MG63 (cell line): ENCODE measurements at regions not wholly inside any gene's neighbourhood (a gene's known extent, or its start where the extent isn't known, plus 50 kb on each side); places are given as distances from the start of the nearest gene placed in this dataset.

Source experiments
- DNase-seq: peaks from one replicate; pipeline ENCODE4 v3.0.0-alpha.2; 2020
- H3K27me3 ChIP-seq: fragments of 250-450 bp; sonication (Bioruptor Pico); 2 replicates; pipeline ENCODE4 v1.5.1; 2020; ENCODE audit warnings: mild to moderate bottlenecking, moderate library complexity
- H3K36me3 ChIP-seq: fragments of 250-450 bp; sonication (Bioruptor Pico); 2 replicates; pipeline ENCODE4 v1.5.1; 2020; ENCODE audit warnings: mild to moderate bottlenecking, moderate library complexity
- H3K4me3 ChIP-seq: fragments of 250-450 bp; sonication (Bioruptor Pico); 2 replicates; pipeline ENCODE4 v1.5.1; 2020; ENCODE audit warnings: mild to moderate bottlenecking, moderate library complexity
- H3K9me3 ChIP-seq: fragments of 250-450 bp; sonication (Bioruptor Pico); 2 replicates; pipeline ENCODE4 v1.5.1; 2020; ENCODE audit warnings: mild to moderate bottlenecking, moderate library complexity

- Histone ChIP-seq H3K9me3 (no peaks in the 10 kb centered on the region), H3K27me3 (no peaks in the 10 kb centered on the region), H3K36me3 (no peaks in the 10 kb centered on the region), H3K4me3 (no peak overlapping the region)
- no peak for DNase-seq
Observed at GRCh38 chr19:28504727-28505126, 708.2 kb downstream of the UQCRFS1 start.

GRCh38 chr19:28504139-28504538, 708.8 kb downstream of the UQCRFS1 start:
- DNase-seq: no peak
- H3K27me3 ChIP-seq: no peaks in the 10 kb centered on the region
- no peak overlapping the region for H3K4me3 ChIP-seq
- H3K9me3 ChIP-seq: no peaks in the 10 kb centered on the region
- H3K36me3 ChIP-seq: no peaks in the 10 kb centered on the region

GRCh38 chr19:28502879-28503734, 709.8 kb downstream of the UQCRFS1 start:
- Histone ChIP-seq H3K27me3 (no peaks in the 10 kb centered on the region), H3K9me3 (no peaks in the 10 kb centered on the region), H3K36me3 (no peaks in the 10 kb centered on the region), H3K4me3 (no peak overlapping the region)
- no peak for DNase-seq

- DNase-seq: no peak
- H3K36me3 ChIP-seq: no peaks in the 10 kb centered on the region
- no peaks in the 10 kb centered on the region for H3K27me3 ChIP-seq
- H3K9me3 ChIP-seq: no peaks in the 10 kb centered on the region
- H3K4me3 ChIP-seq: no peak overlapping the region
Observed at GRCh38 chr19:28501976-28502375, 711.0 kb downstream of the UQCRFS1 start.

DNA sequence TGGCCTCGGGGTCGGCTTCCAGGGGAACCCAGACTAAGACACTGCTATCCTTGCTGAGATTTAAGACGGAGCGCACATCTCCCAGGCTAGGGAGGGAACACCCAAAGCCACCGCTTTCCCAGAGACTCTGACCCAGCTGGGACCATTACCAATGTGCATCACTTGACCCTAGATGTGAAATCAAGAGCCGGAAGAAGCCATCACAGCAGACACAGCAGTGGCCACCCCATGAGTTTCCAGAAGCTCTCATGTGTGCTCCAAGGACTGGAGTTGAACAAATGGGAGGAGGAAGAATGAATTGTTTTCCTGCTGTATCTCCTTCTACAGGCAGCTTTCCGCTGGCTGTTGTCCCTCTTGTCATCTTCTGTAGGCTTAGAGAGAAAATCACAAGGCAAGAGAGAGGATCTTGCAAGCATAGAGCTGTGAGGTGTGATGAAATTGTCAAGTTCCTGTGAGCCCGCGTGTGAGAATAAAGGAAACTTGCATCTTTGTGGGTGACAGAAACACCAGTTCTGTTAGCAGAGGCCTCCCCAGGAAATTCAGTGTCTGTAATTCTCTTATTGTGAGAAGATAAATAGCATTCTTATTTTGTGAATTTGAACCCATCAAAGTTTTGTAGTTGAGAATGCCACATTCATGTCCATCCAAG, 711.8 kb downstream of the UQCRFS1 start:
- no peaks in the 10 kb centered on the region for H3K36me3 ChIP-seq
- H3K9me3 ChIP-seq: no peaks in the 10 kb centered on the region
- no peaks in the 10 kb centered on the region for H3K27me3 ChIP-seq
- H3K4me3 ChIP-seq: no peak overlapping the region
- no peak for DNase-seq

GRCh38 chr19:28500296-28500695, 712.7 kb downstream of the UQCRFS1 start:
- DNase-seq: no peak
- Histone ChIP-seq H3K4me3 (no peak overlapping the region), H3K27me3 (no peaks in the 10 kb centered on the region), H3K9me3 (no peaks in the 10 kb centered on the region), H3K36me3 (no peaks in the 10 kb centered on the region)

DNA sequence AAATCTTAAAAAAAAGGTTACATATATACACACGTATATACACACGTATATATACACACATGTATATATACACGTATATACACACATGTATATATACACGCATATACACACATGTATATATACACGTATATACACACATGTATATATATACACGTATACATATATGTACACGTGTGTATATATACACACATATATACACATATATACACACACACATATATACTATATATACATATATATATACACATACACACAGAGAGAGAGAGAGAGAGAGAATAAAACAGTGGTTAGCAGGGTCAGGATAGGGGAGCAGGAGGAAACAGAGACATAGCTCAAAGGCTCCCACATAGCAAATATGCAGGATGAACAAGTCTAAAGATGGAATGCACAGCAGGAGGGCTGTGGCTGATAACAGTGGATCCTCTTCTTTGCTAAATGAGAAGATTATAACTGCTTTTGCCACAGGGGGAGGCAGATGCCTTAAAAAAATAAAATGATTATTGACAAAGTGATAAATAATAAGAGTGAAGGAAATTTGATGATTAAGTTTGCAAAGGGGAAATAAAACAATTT, 714.5 kb downstream of the UQCRFS1 start:
- H3K4me3 ChIP-seq: no peak overlapping the region
- DNase-seq: no peak

GRCh38 chr19:28497887-28498286, 715.1 kb downstream of the UQCRFS1 start:
- no peak for DNase-seq

More for the DNA sequence above, 714.5 kb downstream of the UQCRFS1 start:
- Histone ChIP-seq H3K36me3 (no peaks in the 10 kb centered on the region), H3K9me3 (no peaks in the 10 kb centered on the region), H3K27me3 (no peaks in the 10 kb centered on the region)

GRCh38 chr19:28497137-28497536, 715.8 kb downstream of the UQCRFS1 start:
- DNase-seq: no peak
- H3K27me3 ChIP-seq: no peaks in the 10 kb centered on the region
- H3K4me3 ChIP-seq: no peak overlapping the region
- no peaks in the 10 kb centered on the region for H3K36me3 ChIP-seq
- no peaks in the 10 kb centered on the region for H3K9me3 ChIP-seq

More at GRCh38 chr19:28497887-28498286, 715.1 kb downstream of the UQCRFS1 start:
- H3K36me3 ChIP-seq: no peaks in the 10 kb centered on the region
- H3K9me3 ChIP-seq: no peaks in the 10 kb centered on the region
- H3K27me3 ChIP-seq: no peaks in the 10 kb centered on the region
- H3K4me3 ChIP-seq: no peak overlapping the region

GRCh38 chr19:28495046-28495445, 717.9 kb downstream of the UQCRFS1 start:
- Histone ChIP-seq H3K27me3 (no peaks in the 10 kb centered on the region), H3K36me3 (no peaks in the 10 kb centered on the region), H3K9me3 (no peaks in the 10 kb centered on the region), H3K4me3 (no peak overlapping the region)
- DNase-seq: no peak

- H3K4me3 ChIP-seq: no peak overlapping the region
- no peaks in the 10 kb centered on the region for H3K27me3 ChIP-seq
- DNase-seq: no peak
- no peaks in the 10 kb centered on the region for H3K9me3 ChIP-seq
- H3K36me3 ChIP-seq: no peaks in the 10 kb centered on the region
Observed at GRCh38 chr19:28494461-28494860, 718.5 kb downstream of the UQCRFS1 start.

DNA sequence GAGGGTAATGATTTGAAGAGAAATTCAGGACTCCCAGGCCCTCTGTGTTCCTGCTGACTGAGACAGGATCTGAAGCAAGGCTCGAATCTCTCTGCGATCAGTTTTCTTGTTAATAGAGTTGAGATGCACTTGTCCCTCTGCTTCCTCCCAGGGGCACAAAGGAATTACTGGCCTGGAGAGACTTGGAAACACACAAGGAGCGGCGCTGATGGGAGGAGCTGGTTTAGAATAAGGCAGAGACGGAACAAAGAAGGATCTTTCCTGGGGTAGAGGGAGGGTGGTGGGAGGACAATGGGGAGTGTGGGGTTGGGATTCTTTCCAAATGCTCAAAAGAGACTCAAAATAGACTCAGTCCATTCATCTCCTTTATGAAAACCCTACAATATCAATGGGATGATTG, 719.1 kb downstream of the UQCRFS1 start:
- no peaks in the 10 kb centered on the region for H3K27me3 ChIP-seq
- H3K4me3 ChIP-seq: no peak overlapping the region
- H3K9me3 ChIP-seq: no peaks in the 10 kb centered on the region
- no peak for DNase-seq
- no peaks in the 10 kb centered on the region for H3K36me3 ChIP-seq

DNA sequence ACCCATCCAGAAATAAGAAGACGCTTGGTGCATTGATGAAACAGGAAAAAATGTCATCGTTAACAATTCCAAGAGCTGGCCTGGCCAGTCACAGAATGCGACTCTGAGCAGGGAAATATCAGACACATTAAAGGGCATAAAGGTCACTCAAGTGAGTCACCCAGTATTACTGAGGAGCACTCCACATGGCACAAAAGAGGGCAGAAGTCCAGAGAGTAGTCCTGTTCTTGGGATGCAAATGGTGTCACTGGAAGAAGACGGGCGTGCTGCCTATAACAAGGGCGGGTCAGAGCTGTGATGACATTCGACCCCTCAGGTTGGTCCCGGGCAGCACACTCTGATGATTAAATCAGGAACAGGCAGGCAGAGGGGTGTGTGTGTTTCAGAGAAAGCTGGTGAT, 720.3 kb downstream of the UQCRFS1 start:
- Histone ChIP-seq H3K36me3 (no peaks in the 10 kb centered on the region), H3K27me3 (no peaks in the 10 kb centered on the region), H3K4me3 (no peak overlapping the region), H3K9me3 (no peaks in the 10 kb centered on the region)
- no peak for DNase-seq

DNA sequence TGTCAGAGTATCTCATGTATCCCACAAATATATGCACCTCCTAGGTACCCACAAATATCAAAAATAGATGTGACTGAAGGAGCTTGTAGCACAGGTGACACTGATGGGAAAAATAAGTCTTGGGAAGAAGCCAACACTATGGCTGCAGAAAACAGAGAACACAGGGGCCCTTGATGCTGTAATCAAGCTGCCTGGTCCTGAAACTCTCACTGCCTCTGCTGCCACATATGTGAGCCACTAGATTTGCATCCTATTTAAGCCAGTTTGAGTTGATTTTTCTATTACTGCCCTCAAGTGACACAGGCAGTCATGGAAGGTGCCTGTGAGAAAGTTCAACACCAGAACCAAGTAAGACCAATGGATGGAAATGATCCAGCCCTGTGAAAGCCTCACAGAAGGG, 720.8 kb downstream of the UQCRFS1 start:
- no peaks in the 10 kb centered on the region for H3K27me3 ChIP-seq
- H3K36me3 ChIP-seq: no peaks in the 10 kb centered on the region
- DNase-seq: no peak
- H3K4me3 ChIP-seq: no peak overlapping the region
- H3K9me3 ChIP-seq: no peaks in the 10 kb centered on the region

DNA sequence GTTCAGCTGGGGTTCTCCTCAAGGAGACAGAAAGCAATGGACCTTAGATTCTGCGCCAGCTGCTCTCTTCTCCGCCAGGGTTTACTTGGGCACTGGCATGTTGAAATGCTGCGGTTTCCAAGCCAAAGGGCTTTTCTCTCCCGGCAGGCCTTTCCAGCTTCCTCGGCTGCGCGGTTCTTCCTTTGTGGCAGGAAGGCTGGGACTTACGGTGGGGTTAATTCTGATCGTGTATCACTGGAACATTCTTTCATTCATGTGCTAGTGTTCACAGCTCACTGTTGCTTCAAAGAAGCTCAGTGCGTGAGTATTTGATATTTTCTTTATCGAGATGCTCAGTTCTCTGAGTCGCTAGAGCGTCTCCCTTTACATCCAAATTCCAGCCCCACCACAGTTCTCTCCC, 723.2 kb downstream of the UQCRFS1 start:
- Histone ChIP-seq H3K4me3 (no peak overlapping the region), H3K36me3 (no peaks in the 10 kb centered on the region), H3K27me3 (no peaks in the 10 kb centered on the region), H3K9me3 (no peaks in the 10 kb centered on the region)
- no peak for DNase-seq

DNA sequence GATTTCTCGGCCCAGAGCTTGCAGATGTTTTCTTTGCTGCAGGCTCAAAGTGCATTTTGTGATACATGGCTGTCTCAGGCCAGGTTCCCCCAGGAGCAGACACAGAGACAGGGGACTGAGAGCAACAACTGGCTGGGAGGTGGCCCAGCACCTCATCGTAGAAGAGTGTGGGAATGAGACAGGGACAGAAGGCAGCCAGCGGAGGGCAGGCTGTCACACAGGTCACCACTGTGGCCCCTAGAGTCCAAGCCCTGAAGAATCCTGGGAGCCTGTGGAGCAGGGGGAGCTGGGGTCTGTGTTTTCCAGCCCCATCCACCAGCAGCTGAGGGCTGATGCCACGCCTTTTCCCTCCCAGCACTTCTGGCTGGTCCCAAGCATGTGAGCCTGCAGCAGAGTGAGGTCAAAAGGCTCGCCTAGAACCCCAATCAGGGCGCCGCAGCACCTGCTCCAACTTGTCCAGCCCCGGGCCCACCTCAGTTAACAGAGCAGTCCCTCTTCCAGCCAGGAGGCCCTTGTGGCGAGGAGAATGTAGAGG, 723.8 kb downstream of the UQCRFS1 start:
- H3K4me3 ChIP-seq: no peak overlapping the region
- H3K27me3 ChIP-seq: no peaks in the 10 kb centered on the region
- H3K36me3 ChIP-seq: no peaks in the 10 kb centered on the region
- DNase-seq: no peak
- H3K9me3 ChIP-seq: no peaks in the 10 kb centered on the region

DNA sequence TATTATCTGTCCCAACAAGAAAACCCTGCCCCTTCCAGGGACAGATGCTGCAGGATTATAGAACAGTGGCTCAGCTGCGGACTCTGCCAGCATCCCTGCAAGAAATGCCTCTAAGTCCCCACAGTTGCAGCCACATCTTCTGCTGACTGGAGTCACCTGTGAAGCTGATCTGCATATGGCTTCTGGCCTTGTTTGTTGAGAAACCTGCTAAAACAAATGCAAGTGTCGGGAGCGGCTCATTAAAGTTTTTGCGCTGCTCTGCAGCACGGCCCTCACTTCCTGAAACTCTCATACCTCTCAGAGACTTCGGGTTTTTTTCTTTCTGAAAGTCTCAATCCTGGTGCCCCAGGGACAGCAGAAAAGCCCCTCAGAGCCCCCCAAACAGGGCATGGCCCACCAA, 725.0 kb downstream of the UQCRFS1 start:
- H3K27me3 ChIP-seq: no peaks in the 10 kb centered on the region
- no peak overlapping the region for H3K4me3 ChIP-seq
- DNase-seq: no peak
- H3K36me3 ChIP-seq: no peaks in the 10 kb centered on the region
- no peaks in the 10 kb centered on the region for H3K9me3 ChIP-seq
